Skeletal muscle cell (primary cell): ENCODE measurements at regions not wholly inside any gene's neighbourhood (a gene's known extent, or its start where the extent isn't known, plus 50 kb on each side); places are given as distances from the start of the nearest gene placed in this dataset.

ENCODE experiments used
- DNase-seq: peaks from one replicate; pipeline ENCODE4 v3.0.0-alpha.2; 2010; ENCODE audit warnings: low read depth
- H3K4me3 ChIP-seq: 2 replicates; pipeline ENCODE4 v1.5.1; 2011; ENCODE audit warnings: low read depth, mild to moderate bottlenecking, control low read depth, low read length, moderate library complexity

DNA sequence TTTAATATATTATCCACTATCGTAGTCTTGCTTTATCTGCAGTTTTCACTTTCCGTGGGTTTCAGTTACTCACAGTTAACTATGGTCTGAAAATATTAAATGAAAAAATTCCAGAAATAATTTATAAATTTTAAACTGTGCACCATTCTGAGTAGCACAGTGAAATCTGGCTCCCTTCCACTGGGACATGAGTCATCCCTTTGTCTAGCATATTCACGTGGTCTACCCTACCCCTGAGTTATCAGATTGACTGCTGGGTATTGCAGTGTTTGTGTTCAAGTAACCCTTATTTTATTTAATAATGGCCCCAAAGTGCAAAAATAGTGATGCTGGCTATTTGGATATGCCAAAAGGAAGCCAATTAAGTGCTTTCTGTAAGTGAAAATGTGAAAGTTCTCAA is 539.5 kb upstream of the AGTR1 start:
- H3K4me3 ChIP-seq = no peak overlapping the region
- DNase-seq = peak; percentile 48

GRCh38 chr3:148162132-148162531 is 535.6 kb upstream of the AGTR1 start:
- no peak for DNase-seq

DNA sequence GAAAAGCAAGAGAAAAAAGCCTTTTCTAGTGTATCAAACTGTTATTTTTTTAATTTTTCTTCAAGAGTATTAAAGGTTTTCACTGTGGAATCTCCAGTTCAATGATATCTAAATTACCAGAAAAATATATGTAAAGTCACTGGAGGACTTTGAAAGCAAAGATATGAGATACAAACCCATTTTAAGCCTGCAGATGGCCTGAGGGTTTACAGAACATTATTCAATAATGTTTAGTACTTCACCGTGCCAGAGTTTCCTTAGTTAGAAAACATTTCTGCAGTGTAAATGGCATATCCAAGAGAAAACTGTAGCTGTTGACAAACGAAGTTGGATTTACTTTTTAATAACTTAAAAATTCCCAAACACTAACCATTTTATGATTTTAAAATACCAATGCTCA is 529.4 kb upstream of the AGTR1 start:
- DNase-seq = no peak
- H3K4me3 ChIP-seq = no peak overlapping the region

More at GRCh38 chr3:148162132-148162531, 535.6 kb upstream of the AGTR1 start:
- H3K4me3 ChIP-seq = no peak overlapping the region

GRCh38 chr3:148173851-148174250 is 523.9 kb upstream of the AGTR1 start:
- H3K4me3 ChIP-seq = no peak overlapping the region

DNA sequence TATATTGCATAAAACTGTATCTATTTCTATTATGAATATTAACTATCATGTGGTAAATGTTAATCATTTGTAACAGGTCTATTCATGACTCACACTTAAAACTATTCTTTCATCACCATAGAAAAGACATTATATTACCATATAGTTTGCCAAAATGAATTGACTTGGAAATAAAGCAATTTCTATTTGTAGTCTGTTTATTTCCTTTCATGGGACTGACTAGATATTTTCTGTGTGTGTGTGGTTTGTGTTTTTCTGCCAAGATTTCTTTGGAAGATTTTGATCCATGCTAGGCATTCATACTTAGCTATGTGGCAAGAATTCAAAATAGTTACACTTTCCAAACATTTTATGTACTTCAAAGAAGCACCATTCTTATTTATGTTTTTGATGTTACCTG is 522.5 kb upstream of the AGTR1 start:
- DNase-seq = peak; percentile 6

More at GRCh38 chr3:148173851-148174250, 523.9 kb upstream of the AGTR1 start:
- DNase-seq = peak; percentile 43

GRCh38 chr3:148178503-148178902 is 519.2 kb upstream of the AGTR1 start:
- H3K4me3 ChIP-seq = no peak overlapping the region
- no peak for DNase-seq

More for the DNA sequence above, 522.5 kb upstream of the AGTR1 start:
- no peak overlapping the region for H3K4me3 ChIP-seq

DNA sequence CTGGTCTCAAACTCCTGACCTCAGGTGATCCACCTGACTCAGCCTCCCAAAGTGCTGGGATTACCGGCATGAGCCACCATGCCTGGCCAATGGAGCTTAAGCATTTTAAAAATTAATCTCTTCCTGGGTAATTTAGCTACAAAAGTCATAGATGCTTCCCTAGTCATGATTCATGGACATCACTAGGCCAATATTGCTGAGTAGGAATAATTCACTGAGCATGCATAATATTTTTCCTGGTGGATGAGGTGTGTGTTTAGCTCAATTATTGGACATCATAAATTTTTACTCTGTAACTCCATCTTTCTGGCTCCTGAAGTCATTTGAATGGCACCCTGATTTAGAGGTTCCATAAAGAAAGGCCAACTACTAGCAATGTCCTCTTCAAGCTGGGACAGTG is 512.9 kb upstream of the AGTR1 start:
- DNase-seq = no peak
- H3K4me3 ChIP-seq = no peak overlapping the region

GRCh38 chr3:148186881-148187280 is 510.8 kb upstream of the AGTR1 start:
- no peak for DNase-seq
- no peak overlapping the region for H3K4me3 ChIP-seq

DNA sequence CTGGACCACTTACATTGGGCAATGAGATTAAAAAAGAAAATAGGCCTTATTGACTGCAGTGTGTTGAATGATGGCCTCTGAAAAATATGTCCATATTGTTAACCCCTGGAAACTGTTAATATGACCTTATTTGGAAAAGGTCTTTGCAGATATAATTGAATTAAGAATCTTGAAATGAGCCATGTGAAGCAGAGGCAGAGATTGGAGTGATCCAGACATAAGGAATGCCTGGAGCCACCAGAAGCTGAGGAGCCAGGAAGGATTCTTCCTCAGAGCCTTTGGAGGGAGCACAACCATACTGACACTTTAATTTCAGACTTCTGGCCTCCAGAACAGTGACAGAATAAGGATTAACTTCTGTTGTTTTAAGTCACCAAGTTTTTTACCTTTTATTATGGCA is 510.4 kb upstream of the AGTR1 start:
- H3K4me3 ChIP-seq = no peak overlapping the region
- DNase-seq = no peak

- DNase-seq = no peak
- H3K4me3 ChIP-seq = no peak overlapping the region
Observed at GRCh38 chr3:148190441-148190990, 507.2 kb upstream of the AGTR1 start.

DNA sequence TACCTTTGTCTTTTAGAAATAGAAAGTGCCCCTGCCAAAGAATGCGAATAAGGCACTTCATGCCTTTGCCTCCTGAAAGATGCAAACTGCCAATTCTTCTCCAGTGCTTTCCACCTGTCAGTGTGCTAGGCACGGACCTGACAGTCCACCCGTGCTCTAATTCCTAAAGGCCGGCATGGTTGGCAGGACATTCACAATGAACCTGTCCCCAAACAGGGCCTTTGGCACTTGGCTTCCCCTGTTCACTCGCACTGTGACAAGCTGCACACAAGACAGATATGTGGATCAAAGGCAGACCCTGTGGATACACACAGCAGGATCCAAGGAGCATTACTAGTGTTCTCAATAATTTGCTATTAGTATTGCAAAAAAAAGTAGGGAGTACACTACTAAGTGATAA is 505.7 kb upstream of the AGTR1 start:
- no peak overlapping the region for H3K4me3 ChIP-seq
- DNase-seq = no peak

DNA sequence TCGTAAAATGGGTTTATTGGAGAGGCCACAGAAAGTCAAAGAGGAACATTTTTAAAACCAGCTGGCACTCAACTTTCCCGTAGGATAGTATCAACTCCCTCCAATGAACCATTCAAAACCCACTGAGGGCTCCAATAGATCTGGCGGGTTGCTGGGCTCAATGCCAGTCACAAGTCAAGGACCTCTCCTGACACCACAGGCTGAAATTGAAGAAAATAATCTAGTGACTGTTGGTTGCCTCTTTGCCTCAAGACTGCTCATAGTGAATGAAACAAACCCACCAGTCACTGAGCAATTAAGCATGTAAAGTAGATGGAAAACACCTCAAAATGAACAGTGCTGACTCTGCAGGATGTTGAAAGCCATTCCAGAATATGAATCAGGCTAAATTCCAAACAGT is 500.6 kb upstream of the AGTR1 start:
- DNase-seq = no peak
- H3K4me3 ChIP-seq = no peak overlapping the region

DNA sequence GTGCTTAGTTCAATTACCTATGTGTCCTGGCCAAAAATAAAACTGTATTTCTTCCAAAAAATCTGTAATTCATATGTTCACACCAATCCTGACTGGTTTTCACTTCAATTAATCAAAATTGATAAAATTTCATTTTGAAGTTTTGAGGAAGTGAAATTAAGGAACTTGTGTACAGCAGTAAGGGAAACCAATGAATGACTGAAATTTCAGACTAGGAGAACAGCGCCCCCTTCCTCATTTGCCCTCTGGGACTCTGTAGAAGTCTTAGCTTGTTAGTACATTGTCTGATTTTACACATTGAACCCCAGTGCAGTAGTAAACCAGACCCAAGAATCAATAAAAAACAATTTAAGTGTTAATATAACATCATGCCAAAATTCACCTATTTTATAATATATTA is 495.3 kb upstream of the AGTR1 start:
- no peak overlapping the region for H3K4me3 ChIP-seq
- DNase-seq = no peak

- no peak for DNase-seq
- no peak overlapping the region for H3K4me3 ChIP-seq
Observed at GRCh38 chr3:148203297-148204010, 494.2 kb upstream of the AGTR1 start.

- no peak overlapping the region for H3K4me3 ChIP-seq
- no peak for DNase-seq
Observed at GRCh38 chr3:148204131-148204530, 493.6 kb upstream of the AGTR1 start.

DNA sequence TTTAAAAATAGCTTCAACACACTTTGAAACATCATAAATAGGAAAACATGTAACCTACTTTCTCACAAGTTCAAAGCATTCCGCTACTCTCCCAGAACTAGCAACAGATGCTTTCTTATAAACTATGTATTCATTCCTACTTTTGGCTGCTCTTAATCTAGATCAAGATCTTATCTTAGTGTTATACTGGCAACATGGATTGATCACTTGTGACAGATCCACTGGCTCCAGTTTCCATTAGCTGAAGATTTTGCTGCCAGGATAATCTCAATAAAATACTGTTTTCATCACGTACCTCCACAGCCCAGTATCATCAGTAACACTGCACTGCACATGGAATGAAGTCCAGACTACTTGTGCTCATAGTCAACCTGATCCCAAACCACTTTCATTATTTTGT is 491.7 kb upstream of the AGTR1 start:
- no peak for DNase-seq
- no peak overlapping the region for H3K4me3 ChIP-seq

DNA sequence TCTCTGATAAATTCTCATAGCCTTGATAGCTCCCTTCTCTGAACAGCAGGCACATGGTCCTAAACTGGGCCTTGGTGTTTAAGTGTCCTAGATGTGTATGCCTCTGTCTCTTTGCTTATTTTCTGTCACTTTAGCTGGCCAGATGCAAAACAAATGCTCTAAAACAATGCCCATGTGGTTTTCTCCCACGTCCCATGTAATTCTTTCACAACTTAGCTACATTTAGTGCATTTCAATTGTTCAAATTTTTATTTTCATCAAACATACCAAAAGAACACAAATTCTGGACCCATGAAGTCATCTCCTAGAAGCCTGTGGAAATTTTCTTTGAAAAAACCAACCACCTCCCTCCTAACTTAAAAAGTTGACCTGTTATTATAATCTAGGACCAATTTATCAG is 491.3 kb upstream of the AGTR1 start:
- no peak overlapping the region for H3K4me3 ChIP-seq
- DNase-seq = no peak

GRCh38 chr3:148208975-148209374 is 488.7 kb upstream of the AGTR1 start:
- H3K4me3 ChIP-seq = no peak overlapping the region
- no peak for DNase-seq

- H3K4me3 ChIP-seq = no peak overlapping the region
- peak; percentile 48 for DNase-seq
Observed at GRCh38 chr3:148211725-148212124, 486.0 kb upstream of the AGTR1 start.

DNA sequence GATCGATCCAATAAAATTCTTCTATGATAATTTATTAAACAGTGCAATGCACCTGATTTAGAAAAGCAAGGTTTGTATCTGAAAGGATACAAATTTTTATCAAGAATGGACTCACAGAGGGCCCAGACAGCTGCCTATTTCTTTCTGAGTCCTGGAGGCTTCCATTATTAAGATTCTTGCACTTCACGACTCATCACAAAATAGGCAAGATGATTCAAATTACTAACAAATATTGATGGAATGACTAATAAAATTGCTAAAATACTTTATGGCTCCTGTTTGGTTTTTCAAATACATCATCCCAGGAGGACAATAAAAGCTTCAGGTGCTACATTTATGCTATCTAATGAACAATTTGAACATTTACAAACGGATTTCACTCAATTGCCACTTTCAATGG is 483.0 kb upstream of the AGTR1 start:
- DNase-seq = no peak
- no peak overlapping the region for H3K4me3 ChIP-seq

- DNase-seq = no peak
- H3K4me3 ChIP-seq = no peak overlapping the region
Observed at GRCh38 chr3:148217317-148217716, 480.4 kb upstream of the AGTR1 start.
